Brain pericyte (primary cell): ENCODE measurements at regions not wholly inside any gene's neighbourhood (a gene's known extent, or its start where the extent isn't known, plus 50 kb on each side); places are given as distances from the start of the nearest gene placed in this dataset.

ENCODE experiments used
- DNase-seq: peaks from one replicate; pipeline ENCODE4 v3.0.0-alpha.2; 2012; ENCODE audit warnings: low read depth, low spot score

DNA sequence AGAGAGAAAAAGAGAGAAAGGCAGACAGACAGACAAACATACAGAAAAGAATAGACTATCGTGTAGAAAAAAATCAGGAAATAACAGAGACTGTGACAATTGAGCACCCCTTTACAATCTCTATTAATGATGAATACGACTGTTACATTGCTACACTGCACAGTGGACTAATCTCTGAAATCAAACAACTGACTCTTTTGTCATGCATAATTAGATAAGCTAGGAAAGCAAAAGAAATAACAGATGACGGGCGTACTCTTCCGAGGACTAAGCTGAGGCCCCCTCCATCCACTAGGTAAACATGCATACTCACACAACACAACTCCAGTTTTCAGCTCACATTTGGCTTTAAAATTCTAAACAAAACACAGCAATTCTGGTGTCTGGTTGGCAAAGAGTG lies 267.0 kb downstream of the NOL4 start:
- no peak for DNase-seq

DNA sequence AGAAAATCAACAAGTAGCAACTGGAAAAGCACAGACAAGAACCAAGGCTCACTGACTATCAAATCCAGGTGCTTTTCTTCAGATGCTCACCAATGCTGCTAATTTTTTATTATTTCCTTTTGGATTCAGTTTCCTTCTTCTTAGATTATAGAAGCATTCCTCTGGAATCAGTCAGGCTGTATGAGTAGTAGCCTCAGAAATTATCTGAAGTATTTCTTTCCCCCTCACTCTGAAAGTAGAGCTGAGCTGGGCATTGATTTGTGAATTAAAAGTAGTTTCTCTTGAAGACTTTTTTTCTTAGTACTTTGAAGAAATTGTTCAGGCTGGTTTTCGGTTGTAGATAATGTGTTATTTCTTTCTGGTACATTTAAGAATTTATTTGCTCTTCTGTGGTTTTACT lies 273.7 kb downstream of the NOL4 start:
- DNase-seq: no peak

DNA sequence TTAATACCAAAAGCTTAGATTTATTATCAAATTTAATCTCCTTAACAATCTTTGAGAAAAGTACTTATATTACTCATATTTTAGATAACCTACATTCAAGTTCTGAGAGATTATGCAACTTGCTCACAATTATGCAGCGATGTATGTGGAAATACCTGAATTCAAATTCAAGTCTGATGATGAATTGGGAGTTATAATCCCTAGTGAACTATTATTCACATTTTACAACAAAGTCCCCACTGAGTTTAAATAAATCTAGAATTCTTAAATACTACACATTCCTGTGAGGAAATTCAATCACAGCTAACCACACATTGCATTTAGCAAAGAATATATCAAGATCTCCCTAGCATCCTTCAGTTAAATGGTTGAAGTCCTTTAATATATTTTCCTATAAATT lies 278.4 kb downstream of the NOL4 start:
- no peak for DNase-seq

DNA sequence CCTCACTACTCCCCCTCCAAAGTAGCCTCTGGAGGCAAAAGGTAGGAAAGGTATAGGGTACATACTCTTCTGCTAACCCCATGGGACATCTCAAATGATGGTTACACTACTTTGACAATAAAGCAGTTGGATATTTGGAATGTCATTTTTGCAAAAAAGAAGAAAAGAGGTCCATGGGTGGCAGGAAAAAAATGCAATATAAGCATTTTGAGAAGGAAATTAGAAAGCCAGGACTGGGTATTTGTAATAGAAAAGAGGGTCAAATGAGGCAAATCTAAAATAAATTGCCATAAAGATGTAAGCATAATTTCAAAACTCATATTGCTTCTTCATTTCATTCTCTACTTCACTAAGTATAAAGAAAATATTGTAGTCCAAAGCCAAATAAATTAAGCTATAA lies 280.2 kb downstream of the NOL4 start:
- DNase-seq: no peak

DNA sequence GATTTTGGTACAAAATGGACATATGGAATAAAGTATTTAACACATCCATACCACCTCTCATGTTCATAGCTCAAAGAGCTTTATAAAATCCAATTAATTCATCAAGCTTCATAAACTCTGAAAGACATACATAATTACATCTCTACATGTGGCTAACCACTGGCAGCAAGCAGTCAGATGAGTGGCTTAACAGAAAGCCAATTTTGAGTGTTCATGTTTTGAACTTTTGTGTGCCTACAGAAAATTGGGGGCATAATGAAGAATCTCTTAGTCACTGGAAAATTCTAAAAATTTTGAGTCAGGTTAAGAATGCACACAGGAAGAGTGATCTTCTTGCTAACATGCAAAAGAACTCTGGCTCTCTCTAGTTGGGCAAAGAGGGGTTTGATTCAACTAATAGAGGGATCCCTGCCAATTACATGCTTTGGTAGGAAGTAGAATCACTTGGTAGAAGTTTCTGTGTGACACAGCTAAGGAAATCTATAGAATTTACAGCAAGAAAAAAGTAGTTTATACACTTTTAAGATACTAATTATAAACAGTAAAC lies 287.4 kb downstream of the NOL4 start:
- no peak for DNase-seq

DNA sequence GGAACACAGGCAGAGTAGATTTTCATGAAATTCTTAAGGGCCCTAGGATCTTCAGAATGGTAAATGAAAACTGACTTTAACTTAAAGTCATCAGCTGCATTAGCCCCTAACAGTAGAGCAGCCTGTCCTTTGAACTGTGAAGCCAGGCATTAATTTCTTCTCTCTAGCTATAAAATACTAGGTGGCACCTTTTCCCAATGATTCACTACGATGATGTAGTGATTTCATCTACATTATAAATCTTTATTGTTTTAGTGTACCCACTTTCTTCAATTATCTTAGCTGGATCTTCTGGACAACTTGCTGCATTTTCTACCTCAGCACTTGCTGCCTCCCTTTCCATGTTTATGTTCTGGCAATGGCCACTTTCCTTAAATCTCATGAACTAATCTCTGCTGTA lies 290.5 kb downstream of the NOL4 start:
- DNase-seq: no peak

DNA sequence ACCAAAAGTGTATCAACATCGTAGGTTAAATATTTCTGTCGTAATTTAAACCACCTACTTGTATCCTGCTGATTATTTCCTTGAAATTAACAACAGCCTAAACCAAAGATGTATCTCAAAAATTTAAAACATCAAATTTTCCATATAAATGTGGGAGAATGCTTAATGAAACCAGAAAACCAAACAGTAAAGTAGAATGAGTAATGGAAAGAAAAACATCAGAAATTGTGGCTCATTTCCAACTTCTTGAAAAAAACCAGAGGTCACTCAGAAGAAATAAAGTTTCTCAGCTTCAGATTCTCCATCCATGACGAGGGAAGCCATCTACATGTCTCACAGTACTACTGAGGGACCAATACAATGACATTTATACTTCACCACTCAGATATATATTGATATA lies 296.5 kb downstream of the NOL4 start:
- DNase-seq: peak; percentile 48

DNA sequence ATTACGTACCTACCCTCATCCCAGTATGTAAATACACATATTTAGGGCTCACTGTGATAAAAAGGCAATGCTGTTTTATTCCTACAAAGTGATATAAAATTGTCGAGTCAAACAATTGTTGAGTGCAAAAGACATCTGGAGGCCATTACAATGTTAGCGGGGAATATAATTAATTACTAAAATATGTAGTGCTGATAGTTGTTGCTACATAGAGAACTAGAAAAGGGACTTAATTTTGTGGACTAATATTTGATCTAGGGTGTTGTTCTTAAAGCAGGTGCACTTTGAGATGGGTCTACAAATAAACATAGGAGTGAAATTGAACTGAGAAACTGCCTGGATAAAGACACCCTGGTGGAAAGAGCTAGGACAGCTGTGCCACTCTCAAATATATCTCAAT lies 300.1 kb downstream of the NOL4 start:
- no peak for DNase-seq

DNA sequence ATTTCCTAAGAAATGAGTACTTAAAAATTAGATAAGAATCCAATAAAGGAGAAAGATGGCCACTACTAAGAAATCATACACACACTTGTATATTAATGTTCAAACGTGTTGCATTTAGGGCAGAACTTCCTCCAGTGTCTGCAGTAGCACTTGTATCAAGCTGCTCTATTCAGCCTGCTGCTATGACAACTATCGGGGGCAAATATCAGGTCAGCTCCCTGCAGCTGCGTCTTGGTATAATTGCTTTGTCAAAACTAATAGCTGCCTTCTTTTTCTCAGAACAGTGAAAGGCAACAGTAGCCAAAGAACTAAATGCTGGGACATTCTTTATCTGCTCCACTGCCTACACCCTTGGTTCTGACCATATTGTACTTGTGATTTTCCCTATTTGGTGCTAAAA lies 300.7 kb downstream of the NOL4 start:
- DNase-seq: no peak

DNA sequence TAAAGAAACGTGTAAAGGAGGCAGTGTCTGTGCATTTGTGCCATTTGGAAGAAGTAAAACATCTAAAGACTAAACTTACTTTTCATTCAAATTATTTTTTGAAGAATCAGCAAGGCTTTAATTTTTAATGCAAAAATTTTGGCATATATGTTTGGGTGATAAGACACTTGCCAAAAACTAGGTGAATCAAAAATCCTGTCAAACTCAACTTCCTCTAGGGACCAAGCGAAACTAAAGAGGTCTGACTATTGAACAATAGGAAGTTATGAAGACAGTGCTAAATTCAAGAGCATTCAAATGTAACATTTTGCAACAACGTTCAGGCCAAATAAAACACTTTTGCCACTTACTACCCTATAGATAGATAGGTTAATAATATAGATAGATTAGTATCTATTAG lies 306.1 kb downstream of the NOL4 start:
- no peak for DNase-seq

DNA sequence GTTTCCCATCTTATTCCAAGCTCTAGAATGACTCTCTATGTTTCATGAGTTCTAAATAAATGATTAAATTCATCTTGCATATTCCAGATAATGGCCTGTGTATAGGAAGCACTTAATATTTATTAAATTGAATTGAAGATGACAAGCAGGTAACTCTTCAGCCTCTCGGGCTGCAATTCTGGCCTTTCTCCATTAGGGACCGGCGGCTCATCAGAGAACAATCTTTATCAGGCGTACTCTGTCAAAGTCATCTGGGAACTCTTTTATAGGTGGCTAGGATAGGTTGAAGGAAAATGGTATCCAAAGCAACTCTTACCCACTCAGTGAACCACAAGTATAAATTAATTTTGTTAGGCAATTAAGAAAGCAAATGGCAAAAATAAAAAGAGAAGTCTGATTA lies 308.5 kb downstream of the NOL4 start:
- no peak for DNase-seq

DNA sequence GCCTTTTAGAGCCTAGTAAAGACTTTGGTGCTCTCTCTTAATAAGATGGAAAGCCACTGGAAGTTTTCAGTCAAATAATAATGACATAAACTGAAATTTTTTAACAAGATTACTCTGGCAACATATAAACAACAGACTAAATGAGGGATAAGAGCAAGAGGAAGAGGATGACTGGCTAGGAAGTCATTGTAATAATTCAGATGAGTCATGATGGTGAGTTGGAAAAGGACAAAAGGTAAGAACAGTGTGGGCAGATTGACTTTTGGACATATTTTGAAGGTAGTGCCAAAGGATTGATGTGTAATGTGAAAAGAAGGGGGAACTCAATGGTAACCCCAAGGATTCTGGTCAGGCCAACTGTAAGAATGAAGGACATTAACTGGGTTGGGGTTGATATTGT lies 310.3 kb downstream of the NOL4 start:
- DNase-seq: no peak

DNA sequence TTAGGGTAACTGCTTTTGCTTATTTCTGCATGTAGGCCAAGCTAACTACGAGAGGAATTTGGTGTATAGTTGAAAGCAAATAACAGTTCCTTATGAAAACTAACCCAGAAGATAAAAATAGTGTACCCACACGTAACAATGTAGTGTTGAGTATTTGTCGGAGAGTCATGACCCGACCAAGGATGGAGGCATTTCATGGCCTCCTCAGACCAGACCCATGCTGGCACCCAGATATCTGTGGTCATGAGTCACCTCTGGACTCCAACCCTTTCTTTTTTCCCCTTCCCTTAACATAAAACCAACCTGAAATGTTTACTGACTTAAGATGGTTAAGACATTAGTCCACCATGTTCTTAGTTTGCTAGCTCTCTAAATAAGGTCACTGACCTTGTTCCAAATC lies 318.7 kb downstream of the NOL4 start:
- DNase-seq: no peak

DNA sequence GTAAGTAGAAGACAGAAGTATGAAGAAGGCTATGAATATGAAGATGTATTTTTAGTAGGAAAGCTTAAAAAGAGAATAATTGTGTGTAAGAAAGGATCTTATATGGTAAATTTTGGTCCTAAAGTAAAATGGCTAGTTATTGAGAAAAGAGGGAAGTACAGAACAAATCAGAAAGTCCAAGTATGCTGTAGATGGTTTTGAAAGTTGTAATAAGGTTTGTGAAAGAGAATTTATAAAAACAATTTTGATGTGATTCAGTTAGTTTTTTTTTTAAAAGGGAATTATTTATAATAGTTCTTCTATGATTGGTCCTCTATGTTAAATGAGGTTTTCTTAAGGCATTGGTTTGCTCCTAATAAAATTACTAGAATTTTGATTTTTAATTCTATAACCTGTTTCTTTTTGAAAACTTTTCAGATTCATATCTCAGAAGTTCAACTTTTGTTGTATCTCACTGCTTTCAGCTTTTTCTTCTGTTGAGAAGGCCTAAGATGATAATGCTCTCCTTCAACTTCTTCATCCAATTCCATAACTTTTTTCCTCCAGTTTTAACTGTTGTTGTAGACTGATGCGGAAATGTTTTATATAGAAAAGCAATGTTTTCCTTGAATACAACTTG lies 322.7 kb downstream of the NOL4 start:
- no peak for DNase-seq

DNA sequence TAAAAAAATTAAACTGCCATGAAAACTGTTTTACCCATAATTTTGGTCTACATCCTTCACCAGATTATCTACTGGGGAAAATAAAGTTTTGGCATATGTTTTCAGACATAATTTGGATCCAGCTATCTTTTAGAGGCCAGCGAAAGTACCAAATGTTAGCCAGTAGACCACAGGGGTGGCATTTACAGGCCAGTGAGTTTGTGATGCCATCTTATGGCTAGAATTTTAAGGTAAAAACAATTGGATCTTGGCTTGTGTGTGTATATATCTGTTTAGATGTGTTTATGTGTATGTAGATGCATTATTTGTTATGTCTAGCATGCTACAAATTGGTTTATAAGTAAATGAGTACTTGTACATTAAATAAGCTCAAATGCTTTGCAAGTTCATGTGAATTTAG lies 322.6 kb downstream of the ASXL3 start:
- DNase-seq: no peak

DNA sequence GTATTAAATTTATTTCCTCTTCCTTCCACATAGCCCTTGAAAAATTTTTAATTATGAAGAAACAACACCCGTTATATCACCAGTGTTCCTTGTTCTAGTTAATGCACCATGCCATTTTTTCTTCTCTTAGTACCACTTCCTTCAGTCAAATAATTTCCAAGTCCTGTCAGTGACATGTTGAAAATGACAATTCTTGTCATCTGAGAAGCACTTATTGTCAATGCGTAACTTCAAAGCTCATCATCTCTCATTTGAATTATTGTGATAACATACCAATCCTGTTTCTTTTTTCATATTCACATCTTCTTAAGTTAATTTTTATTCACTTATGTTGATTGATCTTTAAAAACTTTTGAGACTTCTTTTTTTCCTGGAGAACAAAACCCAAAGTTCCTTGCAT lies 320.4 kb downstream of the ASXL3 start:
- no peak for DNase-seq

DNA sequence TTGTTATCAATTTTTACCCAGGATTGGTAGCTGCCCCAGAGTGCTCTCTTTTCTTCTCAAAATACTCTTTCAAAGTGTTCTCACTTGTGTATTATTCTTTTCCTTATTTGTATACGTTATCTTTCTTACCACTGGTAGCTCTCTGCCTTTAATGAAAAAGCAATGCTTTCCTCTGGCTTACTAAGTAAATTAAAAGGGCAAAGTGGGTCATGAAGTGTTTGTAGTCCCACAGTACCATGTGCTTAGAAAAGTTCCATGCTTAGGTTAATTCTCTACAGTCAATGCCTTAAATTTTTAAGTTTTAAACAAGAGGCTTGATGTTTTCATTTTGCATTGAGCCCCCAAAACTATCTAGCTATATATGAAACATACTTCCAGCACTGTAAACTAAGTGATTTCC lies 300.2 kb downstream of the ASXL3 start:
- no peak for DNase-seq

DNA sequence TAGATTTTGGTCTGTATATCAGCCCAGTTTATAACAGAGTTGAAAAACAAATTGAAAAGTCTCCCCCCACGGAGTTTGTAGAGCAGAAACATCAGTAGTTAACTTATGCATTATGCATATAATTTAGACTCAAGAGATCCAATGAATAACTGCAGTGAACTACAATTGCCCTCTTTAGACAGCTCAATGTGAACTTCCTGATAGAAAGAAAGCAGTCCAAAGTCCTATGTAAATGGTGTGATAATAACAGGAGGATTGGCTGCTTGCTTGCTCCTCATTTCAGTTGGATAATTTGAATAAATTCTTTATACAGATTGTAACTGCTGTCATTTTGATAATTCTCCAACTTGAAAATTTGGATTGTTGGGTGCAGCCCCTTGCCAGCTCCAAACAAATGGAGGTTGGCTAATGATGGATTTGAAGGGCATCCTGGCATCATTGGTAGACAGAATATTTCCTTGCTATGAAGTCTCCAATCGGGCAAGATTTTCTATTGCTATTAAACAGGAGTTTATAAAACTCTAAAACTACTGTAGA lies 297.1 kb downstream of the ASXL3 start:
- DNase-seq: no peak

DNA sequence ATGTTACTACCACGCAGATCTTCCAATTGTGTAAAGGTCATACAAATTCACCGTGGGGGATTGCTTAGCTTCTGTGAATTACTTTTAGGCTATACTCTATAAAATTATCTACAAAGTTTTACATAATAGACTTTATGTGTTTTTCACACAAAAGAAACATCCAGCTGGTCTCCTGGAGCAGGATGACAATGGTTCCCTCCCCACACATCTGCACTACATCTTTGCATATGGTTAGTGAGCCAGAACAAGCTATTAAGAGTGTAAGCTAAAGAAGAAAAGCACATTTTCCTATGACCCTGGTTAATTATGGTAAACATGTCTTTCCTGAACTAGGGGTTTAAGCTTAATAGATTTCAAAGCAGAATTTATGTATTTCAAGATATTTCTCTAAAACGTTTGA lies 295.1 kb downstream of the ASXL3 start:
- DNase-seq: no peak

DNA sequence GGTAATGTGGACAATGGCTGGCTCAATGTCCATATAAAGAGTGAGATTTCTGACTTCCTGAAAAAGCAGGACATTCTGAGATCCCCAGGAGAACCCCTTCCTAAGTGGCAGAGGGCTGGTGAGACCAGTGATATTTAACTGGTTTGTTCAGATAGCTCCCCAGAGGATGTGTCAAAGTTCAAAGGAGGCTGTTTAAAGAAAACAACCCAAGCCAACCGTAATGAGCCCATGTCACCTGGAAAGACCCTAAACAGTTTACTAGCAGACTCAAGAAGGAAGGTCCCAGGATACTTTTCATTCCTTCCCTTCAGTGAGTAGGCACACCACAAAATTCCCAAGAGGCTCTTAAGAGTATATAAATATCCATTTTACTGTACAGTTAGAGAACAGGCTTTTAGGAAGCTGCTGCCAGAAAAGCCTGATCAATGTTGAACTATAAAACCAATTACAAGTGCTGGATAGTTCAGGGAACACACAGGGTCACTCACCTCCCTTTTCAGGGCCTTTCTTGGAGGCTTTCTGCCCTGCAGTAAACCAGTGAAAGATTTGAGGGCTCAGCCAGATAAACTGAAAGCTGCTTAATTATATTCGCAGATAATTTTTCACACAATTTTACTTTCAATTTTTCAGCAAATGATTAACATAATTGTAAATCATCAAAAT lies 293.5 kb downstream of the ASXL3 start:
- DNase-seq: no peak

DNA sequence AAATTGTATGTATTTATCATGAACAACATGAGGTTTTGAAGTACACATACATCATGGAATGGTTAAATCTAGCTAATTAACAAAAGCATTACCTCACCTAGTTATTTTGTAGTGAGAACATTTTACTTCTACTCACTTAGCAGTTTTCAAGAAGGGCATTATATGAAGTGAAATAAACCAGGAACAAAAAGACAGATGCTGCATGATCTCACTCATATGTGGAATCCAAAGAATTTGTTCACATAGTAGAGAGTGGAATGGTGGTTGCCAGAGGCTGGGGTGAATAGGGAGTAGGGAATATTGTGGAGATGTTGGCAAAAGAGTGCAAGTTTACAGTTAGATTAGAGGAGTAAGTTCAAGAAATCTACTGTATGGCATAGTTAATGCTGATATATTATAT lies 292.0 kb downstream of the ASXL3 start:
- no peak for DNase-seq

DNA sequence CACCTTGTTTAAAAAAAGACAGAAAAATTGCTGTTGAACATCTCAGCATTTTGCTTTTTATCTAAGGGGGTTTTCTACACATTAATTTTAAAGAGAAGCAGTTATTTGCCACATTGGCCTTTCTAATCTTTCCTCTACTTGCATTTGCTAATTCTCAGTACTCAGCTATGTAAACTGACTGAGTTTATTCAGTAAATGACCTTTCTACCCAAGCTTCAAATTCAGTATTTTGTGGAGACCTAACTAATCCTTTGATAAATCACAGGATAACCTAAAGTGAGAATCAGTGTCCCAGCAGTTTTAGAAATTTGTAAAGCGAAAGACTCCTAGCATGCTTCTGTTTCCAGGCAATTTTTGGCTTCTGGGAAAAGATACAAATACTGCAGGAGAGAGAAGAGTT lies 288.4 kb downstream of the ASXL3 start:
- DNase-seq: no peak

DNA sequence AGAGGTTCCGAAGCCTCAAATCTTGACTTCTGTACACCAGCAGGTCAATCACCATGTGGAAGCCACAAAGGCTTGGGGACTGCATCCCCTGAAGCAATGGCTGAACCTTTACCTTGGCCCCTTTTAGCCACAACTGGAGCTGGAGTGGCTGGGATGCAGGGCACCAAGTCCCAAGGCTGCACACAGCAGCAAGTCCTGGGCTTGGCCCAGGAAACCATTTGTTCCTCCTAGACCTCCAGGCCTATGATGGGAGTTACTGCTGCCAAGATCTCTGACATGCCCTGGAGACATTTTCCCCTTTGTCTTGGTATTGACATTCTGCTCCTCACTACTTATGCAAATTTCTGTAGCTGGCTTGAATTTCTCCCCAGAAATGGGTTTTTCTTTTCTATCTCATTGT lies 285.9 kb downstream of the ASXL3 start:
- DNase-seq: no peak

DNA sequence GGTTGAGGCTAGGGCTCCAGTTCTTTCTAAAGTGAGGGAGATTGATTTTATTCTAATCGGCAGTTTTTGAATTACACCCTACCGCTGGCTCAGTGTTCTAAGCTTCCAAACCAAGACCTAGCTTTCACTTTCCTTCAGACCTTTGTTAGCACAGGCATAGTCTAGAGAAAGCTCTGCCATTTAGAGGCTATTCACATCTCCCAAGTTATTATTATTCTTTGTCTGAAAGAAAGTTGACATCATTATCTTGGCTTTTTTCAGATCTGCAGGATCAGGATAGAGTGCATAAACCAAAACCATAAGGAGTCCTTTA lies 276.8 kb downstream of the ASXL3 start:
- DNase-seq: no peak
